AG04449 (cell line): ENCODE measurements at regions not wholly inside any gene's neighbourhood (a gene's known extent, or its start where the extent isn't known, plus 50 kb on each side); places are given as distances from the start of the nearest gene placed in this dataset.

Experiments
- CTCF ChIA-PET: fragments of 350-600 bp; formaldehyde crosslinking; extraction: SDS; loops from one replicate; lab custom pipeline; 2021; ENCODE audit warnings: antibody characterized with exemption; lab: Yijun Ruan, JAX
- POLR2A ChIA-PET: fragments of 400-600, 350-600 bp; formaldehyde crosslinking; extraction: SDS; loops from one replicate; lab custom pipeline; 2020; ENCODE audit warnings: antibody characterized with exemption, inconsistent platforms; lab: Yijun Ruan, JAX
- DNase-seq: peaks from one replicate; pipeline ENCODE4 v3.0.0-alpha.2; 2010; ENCODE audit warnings: low read depth, low spot score
- H3K4me3 ChIP-seq: 2 replicates; pipeline ENCODE4 v1.5.1; 2011; ENCODE audit warnings: low read depth, mild to moderate bottlenecking, control low read depth, low read length
- CTCF ChIP-seq: IDR thresholded peaks from one replicate; pipeline ENCODE4 v1.5.1; 2011; ENCODE audit warnings: mild to moderate bottlenecking, moderate library complexity, low read length, control low read depth, inconsistent platforms; ENCODE audit not compliant: insufficient read depth; ENCODE audit errors: missing control alignments

GRCh38 chr10:9195385-9195784 lies 1140.9 kb downstream of the GATA3 start:
- no peak for DNase-seq
- no peak for TF ChIP-seq CTCF
- ChIA-PET POLR2A (no interaction called here), CTCF (interaction anchor here (0.8 to 6.2 kb wide), 2 partner anchors 8 to 14 kb away, joined by 3 to 36 read pairs; no protein-coding TSS in a partner anchor)
- no peak overlapping the region for H3K4me3 ChIP-seq

GRCh38 chr10:9198611-9199010 lies 1144.1 kb downstream of the GATA3 start:
- ChIA-PET POLR2A (no interaction called here), CTCF (interaction anchor here (6.2 kb wide), 1 partner anchor 11 kb away, joined by 36 read pairs; no protein-coding TSS in a partner anchor)
- peak; percentile 26 for DNase-seq
- no peak overlapping the region for H3K4me3 ChIP-seq
- TF ChIP-seq CTCF: no peak

- TF ChIP-seq CTCF: no peak
- ChIA-PET POLR2A (no interaction called here), CTCF (no interaction called here)
- DNase-seq: no peak
- no peak overlapping the region for H3K4me3 ChIP-seq
Measured at GRCh38 chr10:9205558-9205957, 1151.1 kb downstream of the GATA3 start.

GRCh38 chr10:9209105-9209798 lies 1154.8 kb downstream of the GATA3 start:
- ChIA-PET POLR2A (no interaction called here), CTCF (interaction anchor here (0.7 to 3.3 kb wide), 18 partner anchors 9 to 1686 kb away, joined by 3 to 36 read pairs (median 6); partner anchors contain the start of genes ATP5F1C and KIN)
- TF ChIP-seq CTCF: peak; percentile 82

GRCh38 chr10:9211228-9211627 lies 1156.7 kb downstream of the GATA3 start:
- no peak for DNase-seq
- H3K4me3 ChIP-seq: no peak overlapping the region
- TF ChIP-seq CTCF: no peak
- CTCF ChIA-PET: no interaction called here
- POLR2A ChIA-PET: no interaction called here

More at GRCh38 chr10:9209105-9209798, 1154.8 kb downstream of the GATA3 start:
- no peak overlapping the region for H3K4me3 ChIP-seq
- DNase-seq: no peak

GRCh38 chr10:9214618-9215017 lies 1160.1 kb downstream of the GATA3 start:
- no peak overlapping the region for H3K4me3 ChIP-seq
- CTCF ChIA-PET: interaction anchor here (0.6 kb wide), 1 partner anchor 1689 kb away, joined by 3 read pairs; no protein-coding TSS in a partner anchor
- POLR2A ChIA-PET: no interaction called here
- TF ChIP-seq CTCF: no peak
- no peak for DNase-seq
